Esophagus (tissue), 2 donors: ENCODE measurements at regions not wholly inside any gene's neighbourhood (a gene's known extent, or its start where the extent isn't known, plus 50 kb on each side); places are given as distances from the start of the nearest gene placed in this dataset.

ENCODE experiments used
- H3K27ac ChIP-seq, 2 donors: one replicate each; pipeline ENCODE4 v1.5.1; 2013; ENCODE audit warnings: low read depth in 2 of 2, mild to moderate bottlenecking in 2 of 2, inconsistent platforms in 1 of 2, low read length in 1 of 2, moderate library complexity in 1 of 2
- H3K27me3 ChIP-seq, 2 donors: one replicate each; pipeline ENCODE4 v1.6.1; 2013; ENCODE audit warnings: low read length in 2 of 2, control low read depth in 1 of 2, mild to moderate bottlenecking in 1 of 2; ENCODE audit not compliant: insufficient read depth in 2 of 2, control insufficient read depth in 1 of 2
- H3K36me3 ChIP-seq, 2 donors: one replicate each; pipeline ENCODE4 v1.6.1; 2013; ENCODE audit warnings: low read length in 1 of 2; ENCODE audit not compliant: control insufficient read depth in 2 of 2, insufficient read depth in 2 of 2
- H3K4me1 ChIP-seq, 2 donors: one replicate each; pipeline ENCODE4 v1.6.1; 2013; ENCODE audit warnings: low read length in 1 of 2; ENCODE audit not compliant: control insufficient read depth in 2 of 2, insufficient read depth in 2 of 2
- H3K4me3 ChIP-seq, 2 donors: one replicate each; pipeline ENCODE4 v1.5.1; 2013; ENCODE audit warnings: low read length in 2 of 2, mild to moderate bottlenecking in 2 of 2, low read depth in 1 of 2, moderate library complexity in 1 of 2
- H3K9me3 ChIP-seq, 2 donors: one replicate each; pipeline ENCODE4 v1.6.1; 2013; ENCODE audit warnings: mild to moderate bottlenecking in 2 of 2, low read depth in 1 of 2, low read length in 1 of 2, moderate library complexity in 1 of 2; ENCODE audit not compliant: control insufficient read depth in 2 of 2, insufficient read depth in 1 of 2
- WGBS, 2 donors: extraction: QIAGEN DNeasy Blood & Tissue Kit; methylation state at CpG; one replicate each; pipeline ENCODE4 v1.1.7; 2013; 5-methylcytosine and 5-hydroxymethylcytosine counted together
- donor health status: healthy with polysubstance abuse.
- donor health status: Bipolar disorder and iron deficiency.

DNA sequence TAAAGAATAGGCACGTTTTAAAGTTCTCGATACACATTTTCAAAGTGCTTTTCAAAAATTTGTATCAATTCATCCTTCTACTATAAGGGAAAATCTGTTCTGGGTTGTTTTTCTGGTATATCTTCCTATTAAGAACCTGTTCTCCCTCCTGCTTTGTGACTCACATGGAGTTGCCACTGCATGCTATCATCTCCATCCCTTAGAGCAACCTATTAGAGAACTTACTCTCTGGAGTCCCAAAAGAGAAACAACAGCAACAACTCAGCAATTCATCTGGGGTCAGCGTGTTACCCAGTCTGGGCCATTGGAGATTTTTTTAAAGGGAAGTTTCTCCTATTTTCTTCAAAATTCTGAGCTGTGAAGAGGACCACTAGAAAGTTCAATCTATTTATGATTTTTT lies 227.4 kb downstream of the HLX start:
- Histone ChIP-seq H3K4me1 (no peaks in the 10 kb centered on the region), H3K27me3 (no peaks in the 10 kb centered on the region), H3K27ac (no peak overlapping the region), H3K9me3 (no peaks in the 10 kb centered on the region), H3K4me3 (no peak overlapping the region), H3K36me3 (no peaks in the 10 kb centered on the region)
- WGBS, 2 donors, result 60 to 62% methylated on average over 3 of the region's 3 CpGs

GRCh38 chr1:221109930-221110329 lies 230.7 kb downstream of the HLX start:
- no peaks in the 10 kb centered on the region for H3K36me3 ChIP-seq
- no peaks in the 10 kb centered on the region for H3K27me3 ChIP-seq
- no peak overlapping the region for H3K4me3 ChIP-seq
- no peaks in the 10 kb centered on the region for H3K9me3 ChIP-seq
- H3K27ac ChIP-seq, result no peak overlapping the region
- no peaks in the 10 kb centered on the region for H3K4me1 ChIP-seq

- Histone ChIP-seq H3K4me3 (no peak overlapping the region), H3K9me3 (no peaks in the 10 kb centered on the region), H3K4me1 (no peaks in the 10 kb centered on the region), H3K27ac (no peak overlapping the region), H3K36me3 (no peaks in the 10 kb centered on the region), H3K27me3 (no peaks in the 10 kb centered on the region)
- WGBS, 2 donors, result 72% methylated on average over 1 of the region's 1 CpG
These were observed 237.9 kb downstream of the HLX start for GRCh38 chr1:221117133-221117532.

DNA sequence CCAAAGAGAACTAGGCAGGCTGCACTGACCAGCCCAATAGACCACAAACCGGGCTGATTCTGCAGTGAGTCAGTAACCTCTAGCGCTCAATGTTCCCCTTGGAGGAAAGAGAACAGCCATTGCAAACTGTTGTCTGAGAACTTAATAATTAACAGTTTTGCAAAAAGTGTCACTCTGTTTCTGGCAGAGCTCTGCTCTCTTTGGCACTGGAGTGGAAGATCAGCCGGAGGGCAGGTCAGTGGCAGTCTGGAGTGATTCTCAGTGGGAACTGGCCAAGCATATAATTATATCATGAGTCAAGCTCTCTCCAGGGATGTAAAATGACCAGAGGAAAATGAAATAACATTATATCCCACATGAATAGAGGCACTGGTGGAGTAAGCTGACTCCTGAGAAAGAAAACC lies 238.3 kb downstream of the HLX start:
- 44 to 59% methylated on average over 3 of the region's 3 CpGs for WGBS, 2 donors
- no peak overlapping the region for H3K4me3 ChIP-seq
- H3K36me3 ChIP-seq, result no peaks in the 10 kb centered on the region
- no peaks in the 10 kb centered on the region for H3K9me3 ChIP-seq
- H3K4me1 ChIP-seq, result no peaks in the 10 kb centered on the region
- H3K27ac ChIP-seq, result no peak overlapping the region
- no peaks in the 10 kb centered on the region for H3K27me3 ChIP-seq

DNA sequence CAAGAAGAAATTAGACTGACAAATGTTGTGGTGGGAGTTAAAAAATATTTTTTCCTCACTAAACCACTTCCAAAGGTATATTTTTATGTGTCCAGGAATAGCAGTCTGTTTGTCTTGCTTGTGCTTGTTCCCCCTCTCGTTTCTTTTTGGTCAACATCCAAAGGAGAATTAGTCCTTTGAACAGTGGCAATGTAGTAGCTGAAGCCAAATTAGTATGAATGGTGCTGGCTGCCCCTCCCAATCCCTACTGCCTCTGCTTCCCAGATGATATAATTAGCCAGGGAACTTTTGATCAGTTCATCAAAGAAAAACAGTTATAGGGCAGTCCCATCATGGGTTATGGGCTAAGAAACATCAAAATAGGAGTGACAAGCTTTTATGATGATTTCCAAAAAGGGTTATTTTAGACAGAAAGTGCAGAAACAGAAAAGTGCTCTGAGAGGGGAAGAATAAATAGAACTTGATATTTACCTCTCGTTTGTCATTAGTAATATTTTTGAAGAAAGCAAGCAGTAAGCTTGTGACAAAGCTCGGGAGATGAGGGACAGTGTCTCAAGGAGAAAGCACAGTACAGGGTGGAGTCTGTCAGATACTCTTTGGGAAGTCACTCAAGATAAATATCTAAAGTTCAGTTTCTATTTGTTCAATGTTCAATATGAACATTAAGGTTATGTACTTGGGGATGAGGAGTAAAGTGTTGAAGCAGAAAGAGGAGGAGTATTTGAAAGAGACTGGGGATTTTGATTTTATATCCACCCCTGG lies 239.1 kb downstream of the HLX start:
- no peaks in the 10 kb centered on the region for H3K4me1 ChIP-seq
- H3K36me3 ChIP-seq, result no peaks in the 10 kb centered on the region
- no peaks in the 10 kb centered on the region for H3K9me3 ChIP-seq
- no peak overlapping the region for H3K27ac ChIP-seq
- H3K27me3 ChIP-seq, result no peaks in the 10 kb centered on the region
- H3K4me3 ChIP-seq, result no peak overlapping the region
- WGBS, 2 donors, result 31 to 32% methylated on average over 3 of the region's 3 CpGs

- 84 to 86% methylated on average over 1 of the region's 1 CpG for WGBS, 2 donors
- H3K4me3 ChIP-seq, result no peak overlapping the region
- no peaks in the 10 kb centered on the region for H3K9me3 ChIP-seq
- no peak overlapping the region for H3K27ac ChIP-seq
- no peaks in the 10 kb centered on the region for H3K27me3 ChIP-seq
- no peaks in the 10 kb centered on the region for H3K36me3 ChIP-seq
- H3K4me1 ChIP-seq, result no peaks in the 10 kb centered on the region
These were observed 239.7 kb downstream of the HLX start for GRCh38 chr1:221118938-221119320.

DNA sequence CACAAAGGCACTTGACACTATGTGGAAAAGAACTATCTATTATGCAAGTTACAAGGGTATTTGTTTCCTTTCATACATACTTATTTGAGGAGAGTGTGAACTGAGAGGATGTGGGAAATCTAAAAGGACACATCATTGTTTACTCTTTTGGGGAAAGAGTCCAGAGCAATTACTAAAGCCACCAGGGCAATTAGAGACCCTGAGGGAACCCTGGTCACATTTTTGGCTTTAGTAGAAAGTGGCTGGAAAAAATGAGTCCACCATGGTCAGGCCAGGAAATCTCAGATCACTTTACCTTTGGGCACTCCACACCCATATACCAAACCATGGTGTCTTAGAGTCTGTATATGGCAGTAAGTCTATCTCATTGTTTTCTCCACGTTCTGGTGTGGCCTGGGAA lies 243.3 kb downstream of the HLX start:
- no peak overlapping the region for H3K4me3 ChIP-seq
- no peaks in the 10 kb centered on the region for H3K9me3 ChIP-seq
- no peaks in the 10 kb centered on the region for H3K36me3 ChIP-seq
- WGBS, 2 donors, result 30 to 44% methylated on average over 1 of the region's 1 CpG
- no peaks in the 10 kb centered on the region for H3K4me1 ChIP-seq
- no peaks in the 10 kb centered on the region for H3K27me3 ChIP-seq
- no peak overlapping the region for H3K27ac ChIP-seq

DNA sequence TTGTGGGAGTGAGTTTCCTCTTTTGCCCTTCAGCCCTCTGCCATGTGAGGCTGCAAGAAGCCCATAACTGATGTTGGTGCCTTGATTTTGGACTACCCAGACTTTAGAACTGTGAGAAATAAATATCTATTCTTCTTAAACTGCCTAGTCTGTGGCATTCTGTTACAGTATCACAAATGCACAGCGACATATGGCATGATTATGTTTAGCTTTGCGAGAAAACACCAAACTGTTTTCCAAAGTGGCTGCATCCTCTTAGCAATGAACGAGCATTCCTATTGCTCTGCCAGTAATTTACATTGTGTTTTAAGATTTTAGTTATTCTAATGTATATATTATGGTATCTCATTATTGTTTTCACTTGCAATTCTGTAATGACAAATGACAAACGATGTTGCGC lies 246.7 kb downstream of the HLX start:
- Histone ChIP-seq H3K27ac (no peak overlapping the region), H3K27me3 (no peaks in the 10 kb centered on the region), H3K4me1 (no peaks in the 10 kb centered on the region), H3K9me3 (no peaks in the 10 kb centered on the region), H3K36me3 (no peaks in the 10 kb centered on the region), H3K4me3 (no peak overlapping the region)
- 84 to 87% methylated on average over 5 of the region's 5 CpGs for WGBS, 2 donors

DNA sequence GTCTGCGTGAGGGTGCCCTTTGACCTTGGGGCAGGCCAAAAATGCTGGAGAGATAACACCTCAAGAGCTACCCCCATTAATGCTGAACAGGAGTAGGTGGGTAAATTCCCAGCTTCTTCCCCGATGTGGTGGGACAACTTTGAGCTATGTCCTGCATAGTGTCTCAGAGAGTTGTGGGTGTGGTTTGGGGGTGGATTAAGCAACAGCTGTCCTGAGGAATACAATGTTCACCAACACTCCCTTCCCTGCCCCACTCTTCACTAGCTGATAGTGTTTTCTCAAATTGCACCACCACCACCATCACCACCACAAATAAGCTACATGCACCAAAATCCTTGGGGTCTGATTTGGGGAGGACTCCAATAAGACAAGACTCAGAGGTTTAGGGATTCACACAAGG lies 258.4 kb downstream of the HLX start:
- H3K9me3 ChIP-seq, result no peaks in the 10 kb centered on the region
- no peaks in the 10 kb centered on the region for H3K4me1 ChIP-seq
- H3K27me3 ChIP-seq, result no peaks in the 10 kb centered on the region
- no peak overlapping the region for H3K27ac ChIP-seq
- 51 to 59% methylated on average over 2 of the region's 2 CpGs for WGBS, 2 donors
- H3K4me3 ChIP-seq, result no peak overlapping the region
- H3K36me3 ChIP-seq, result no peaks in the 10 kb centered on the region

DNA sequence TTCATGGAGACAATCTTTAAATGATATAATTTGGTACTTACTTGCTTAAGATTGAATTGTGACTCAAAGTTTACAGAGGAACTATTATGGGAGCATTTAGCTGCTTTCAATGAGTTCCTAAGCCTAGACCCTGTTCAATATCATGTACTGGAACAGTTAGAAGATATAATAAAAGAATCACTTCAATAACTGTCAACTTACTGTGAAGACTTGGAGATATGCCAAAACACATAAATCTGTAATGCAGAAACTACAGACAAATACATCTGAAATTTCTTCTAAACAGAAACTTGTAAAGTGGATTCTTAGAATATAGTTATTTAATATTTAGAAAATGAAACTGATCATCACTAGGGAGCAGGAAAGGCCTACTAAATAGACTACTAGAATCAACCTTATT lies 259.3 kb downstream of the HLX start:
- H3K36me3 ChIP-seq, result no peaks in the 10 kb centered on the region
- H3K27ac ChIP-seq, result no peak overlapping the region
- no peaks in the 10 kb centered on the region for H3K4me1 ChIP-seq
- no peak overlapping the region for H3K4me3 ChIP-seq
- no peaks in the 10 kb centered on the region for H3K27me3 ChIP-seq
- no peaks in the 10 kb centered on the region for H3K9me3 ChIP-seq
